Loucy (cell line): ENCODE measurements at regions not wholly inside any gene's neighbourhood (a gene's known extent, or its start where the extent isn't known, plus 50 kb on each side); places are given as distances from the start of the nearest gene placed in this dataset.

Experiments used
- CTCF ChIP-seq: fragments of 200-600 bp; sonication (generic); conservative IDR thresholded peaks from 2 replicates; pipeline ENCODE4 v1.5.1; 2014; ENCODE audit warnings: mild to moderate bottlenecking, antibody characterized with exemption, low read length
- EZH2phosphoT487 ChIP-seq: fragments of 200-600 bp; IDR thresholded peaks from 2 replicates; pipeline ENCODE4 v1.6.1; 2018; ENCODE audit warnings: antibody characterized with exemption, mild to moderate bottlenecking, moderate library complexity, borderline replicate concordance

GRCh38 chr6:11644071-11644470 is 106.5 kb downstream of the TMEM170B start:
- TF ChIP-seq CTCF (no peak), EZH2phosphoT487 (no peak)
